ENCODE measurements at regions not wholly inside any gene's neighbourhood (a gene's known extent, or its start where the extent isn't known, plus 50 kb on each side); places are given as distances from the start of the nearest gene placed in this dataset.
"Not testable (repeated sequence)": the region's sequence is repeated elsewhere in the genome, so short reads cannot be mapped to it uniquely, and the experiment has no call there.

GRCh38 chr4:134145369-134145768 lies 56.2 kb downstream of the PABPC4L start:
- DNase-seq (ENCODE audit: low read depth, low spot score): no peak

- no peak for DNase-seq (ENCODE audit: low read depth, low spot score)
Observed at GRCh38 chr4:134144337-134144736, 57.3 kb downstream of the PABPC4L start.

GRCh38 chr4:134141728-134142127 lies 59.9 kb downstream of the PABPC4L start:
- DNase-seq (ENCODE audit: low read depth, low spot score): no peak

GRCh38 chr4:134139188-134139587 lies 62.4 kb downstream of the PABPC4L start:
- DNase-seq (ENCODE audit: low read depth, low spot score): no peak

GRCh38 chr4:134132086-134132783 lies 69.4 kb downstream of the PABPC4L start:
- DNase-seq (ENCODE audit: low read depth, low spot score): no peak

GRCh38 chr4:134126955-134127354 lies 74.6 kb downstream of the PABPC4L start:
- peak; percentile 9 for DNase-seq (ENCODE audit: low read depth, low spot score)

GRCh38 chr4:134126000-134126560 lies 75.5 kb downstream of the PABPC4L start:
- DNase-seq (ENCODE audit: low read depth, low spot score): no peak

- DNase-seq (ENCODE audit: low read depth, low spot score): no peak
Observed at GRCh38 chr4:134122903-134123302, 78.7 kb downstream of the PABPC4L start.

GRCh38 chr4:134117392-134118183 lies 84.0 kb downstream of the PABPC4L start:
- no peak for DNase-seq (ENCODE audit: low read depth, low spot score)

- no peak for DNase-seq (ENCODE audit: low read depth, low spot score)
Observed at GRCh38 chr4:134089885-134090284, 111.7 kb downstream of the PABPC4L start.

GRCh38 chr4:134085496-134085895 lies 116.1 kb downstream of the PABPC4L start:
- no peak for DNase-seq (ENCODE audit: low read depth, low spot score)

- DNase-seq (ENCODE audit: low read depth, low spot score): not testable (repeated sequence)
Observed at GRCh38 chr4:134079085-134079484, 122.5 kb downstream of the PABPC4L start.

- no peak for DNase-seq (ENCODE audit: low read depth, low spot score)
Observed at GRCh38 chr4:134078230-134078914, 123.2 kb downstream of the PABPC4L start.

GRCh38 chr4:134073711-134074110 lies 127.9 kb downstream of the PABPC4L start:
- peak; percentile 20 for DNase-seq (ENCODE audit: low read depth, low spot score)

- no peak for DNase-seq (ENCODE audit: low read depth, low spot score)
Observed at GRCh38 chr4:134072137-134072536, 129.5 kb downstream of the PABPC4L start.

GRCh38 chr4:134070174-134070573 lies 131.4 kb downstream of the PABPC4L start:
- no peak for DNase-seq (ENCODE audit: low read depth, low spot score)

GRCh38 chr4:134057356-134057755 lies 144.2 kb downstream of the PABPC4L start:
- DNase-seq (ENCODE audit: low read depth, low spot score): no peak

GRCh38 chr4:134046221-134046620 lies 155.4 kb downstream of the PABPC4L start:
- peak; percentile 37 for DNase-seq (ENCODE audit: low read depth, low spot score)

GRCh38 chr4:134045411-134045810 lies 156.2 kb downstream of the PABPC4L start:
- no peak for DNase-seq (ENCODE audit: low read depth, low spot score)

- no peak for DNase-seq (ENCODE audit: low read depth, low spot score)
Observed at GRCh38 chr4:134043266-134043665, 158.3 kb downstream of the PABPC4L start.

- no peak for DNase-seq (ENCODE audit: low read depth, low spot score)
Observed at GRCh38 chr4:134028421-134028820, 173.2 kb downstream of the PABPC4L start.

- no peak for DNase-seq (ENCODE audit: low read depth, low spot score)
Observed at GRCh38 chr4:134027931-134028330, 173.7 kb downstream of the PABPC4L start.
